ENCODE measurements at regions not wholly inside any gene's neighbourhood (a gene's known extent, or its start where the extent isn't known, plus 50 kb on each side); places are given as distances from the start of the nearest gene placed in this dataset.
A peak's percentile ranks its signal among the peaks of the same experiment; 100 is the strongest.

- DNase-seq = no peak
These were observed 662.2 kb upstream of the ZNF608 start for GRCh38 chr5:125408448-125409233.

GRCh38 chr5:125409234-125409860 is 662.9 kb upstream of the ZNF608 start:
- no peak for DNase-seq

GRCh38 chr5:125409861-125410536 is 663.6 kb upstream of the ZNF608 start:
- peak; percentile 86 for DNase-seq

- peak; percentile 55 for DNase-seq
These were observed 664.2 kb upstream of the ZNF608 start for GRCh38 chr5:125410537-125411070.

GRCh38 chr5:125411071-125411743 is 664.8 kb upstream of the ZNF608 start:
- DNase-seq = no peak

DNA sequence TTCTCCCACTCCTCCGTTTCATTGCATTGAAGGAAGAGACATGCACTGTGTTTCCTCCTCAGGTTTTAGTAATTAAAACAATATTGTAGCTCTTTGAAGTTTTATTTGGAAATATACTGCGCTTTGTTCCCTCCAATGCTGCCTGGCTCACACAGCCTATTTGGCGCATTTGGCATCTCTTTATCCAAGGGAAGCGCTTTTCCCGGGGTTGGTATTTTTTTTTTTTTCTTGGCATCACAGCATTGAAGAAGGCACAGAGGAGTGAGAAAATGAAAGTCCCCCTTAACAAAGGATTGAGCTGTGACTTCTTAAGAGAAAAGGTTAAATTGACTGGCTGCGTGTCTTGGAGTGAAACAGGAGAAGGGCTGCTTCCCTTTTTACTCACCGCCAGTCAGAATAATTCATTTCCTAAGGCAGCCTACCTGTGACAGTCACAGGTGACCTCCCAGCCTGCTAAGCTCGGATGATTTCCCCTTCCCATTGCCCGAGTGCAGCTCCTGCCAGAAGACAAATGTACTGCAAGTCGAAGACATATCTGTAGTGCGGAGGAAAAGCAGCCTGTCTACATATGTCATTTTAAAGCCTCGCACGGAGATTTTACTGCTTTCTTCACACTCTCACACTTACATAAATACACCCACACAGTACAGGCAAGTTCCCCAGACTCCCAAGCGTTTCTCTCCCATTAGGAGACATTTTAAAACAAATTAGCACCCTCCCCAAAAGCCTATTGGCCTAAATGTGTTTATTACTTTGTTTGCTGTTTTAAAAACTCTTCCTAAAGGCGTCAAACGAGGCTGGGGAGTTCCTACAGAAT is 665.5 kb upstream of the ZNF608 start:
- DNase-seq = peak; percentile 44

DNA sequence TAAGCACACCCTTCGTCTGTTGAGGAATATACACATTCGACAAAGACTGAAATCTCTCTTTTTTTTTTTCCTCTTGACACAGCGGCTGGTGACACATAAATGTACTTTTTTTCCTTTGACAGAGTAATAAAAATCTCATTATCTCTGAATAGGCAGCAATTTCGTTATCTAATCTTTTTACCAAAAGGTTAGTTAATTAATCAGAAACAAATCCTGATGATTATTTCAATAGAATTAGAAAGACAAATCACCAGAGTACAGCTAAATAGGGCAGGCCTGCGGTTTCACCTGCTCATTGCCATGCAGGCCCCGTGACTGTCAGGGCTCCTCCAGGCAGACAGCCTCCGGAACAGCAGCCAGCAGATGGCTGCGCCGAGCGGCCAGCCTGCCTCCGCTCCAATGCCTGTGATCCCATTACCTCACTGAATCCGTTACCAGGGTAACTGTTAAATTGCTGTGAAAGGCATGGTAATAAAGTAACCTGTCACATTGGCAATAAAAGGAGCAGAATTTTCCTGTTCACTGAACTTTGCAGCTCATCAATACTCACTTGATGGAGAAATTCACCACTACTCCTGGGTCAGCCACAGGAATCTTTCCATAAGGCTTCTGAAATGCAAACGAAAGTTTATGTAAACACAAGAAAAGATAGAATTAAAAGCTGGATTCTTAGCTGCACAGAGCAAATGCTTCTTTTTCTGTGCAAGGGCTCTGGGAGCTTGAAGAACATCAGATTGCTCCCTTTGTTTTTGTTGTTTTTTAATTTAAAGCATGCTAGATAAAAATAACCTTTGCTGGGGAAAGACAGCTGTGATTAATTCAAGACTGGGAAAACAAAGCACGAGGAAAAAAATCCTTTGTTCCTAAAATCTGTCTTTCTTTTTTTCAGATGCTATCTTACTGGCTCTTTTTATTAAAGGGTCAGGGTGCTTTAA is 666.4 kb upstream of the ZNF608 start:
- peak; percentile 68 for DNase-seq

- DNase-seq = no peak
These were observed 667.2 kb upstream of the ZNF608 start for GRCh38 chr5:125413496-125414274.

- DNase-seq = no peak
These were observed 668.7 kb upstream of the ZNF608 start for GRCh38 chr5:125415126-125415525.

DNA sequence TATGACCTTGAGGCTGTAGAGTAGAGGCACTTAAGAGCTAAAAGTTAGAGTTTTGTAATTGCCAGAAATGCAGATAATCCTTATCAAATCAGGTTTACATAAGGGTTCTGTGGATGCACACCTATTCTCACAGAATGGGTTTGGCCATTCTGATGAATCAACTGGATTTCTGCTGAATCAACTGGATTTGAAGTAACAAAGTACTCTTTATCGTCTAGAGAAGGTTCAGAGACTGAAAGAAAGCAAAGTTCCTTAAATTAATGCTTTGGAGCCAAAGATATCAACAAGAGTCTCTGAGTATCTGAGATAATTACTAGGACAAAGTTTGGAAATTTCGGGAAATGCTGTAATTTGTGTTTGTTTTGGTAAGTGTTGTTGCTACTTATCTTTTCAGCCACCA is 669.6 kb upstream of the ZNF608 start:
- no peak for DNase-seq

GRCh38 chr5:125421006-125421405 is 674.6 kb upstream of the ZNF608 start:
- DNase-seq = no peak

DNA sequence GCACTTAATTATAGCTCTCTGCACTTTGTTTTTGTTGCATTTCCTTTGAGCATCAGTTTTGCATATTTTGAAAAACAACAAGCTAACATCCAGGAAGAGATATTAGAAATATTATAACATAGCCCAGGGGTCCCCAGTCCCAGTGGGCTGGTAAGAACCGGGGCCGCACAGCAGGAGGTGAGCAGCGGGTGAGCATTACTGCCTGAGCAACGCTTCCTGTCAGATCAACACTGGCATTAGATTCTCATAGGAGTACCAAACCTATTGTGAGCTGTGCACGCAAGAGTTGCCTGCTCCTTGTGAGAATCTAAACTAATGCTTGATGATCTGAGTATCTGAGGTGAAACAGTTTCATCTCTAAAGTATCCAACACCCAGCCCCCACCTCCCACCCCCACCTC is 675.9 kb upstream of the ZNF608 start:
- no peak for DNase-seq

DNA sequence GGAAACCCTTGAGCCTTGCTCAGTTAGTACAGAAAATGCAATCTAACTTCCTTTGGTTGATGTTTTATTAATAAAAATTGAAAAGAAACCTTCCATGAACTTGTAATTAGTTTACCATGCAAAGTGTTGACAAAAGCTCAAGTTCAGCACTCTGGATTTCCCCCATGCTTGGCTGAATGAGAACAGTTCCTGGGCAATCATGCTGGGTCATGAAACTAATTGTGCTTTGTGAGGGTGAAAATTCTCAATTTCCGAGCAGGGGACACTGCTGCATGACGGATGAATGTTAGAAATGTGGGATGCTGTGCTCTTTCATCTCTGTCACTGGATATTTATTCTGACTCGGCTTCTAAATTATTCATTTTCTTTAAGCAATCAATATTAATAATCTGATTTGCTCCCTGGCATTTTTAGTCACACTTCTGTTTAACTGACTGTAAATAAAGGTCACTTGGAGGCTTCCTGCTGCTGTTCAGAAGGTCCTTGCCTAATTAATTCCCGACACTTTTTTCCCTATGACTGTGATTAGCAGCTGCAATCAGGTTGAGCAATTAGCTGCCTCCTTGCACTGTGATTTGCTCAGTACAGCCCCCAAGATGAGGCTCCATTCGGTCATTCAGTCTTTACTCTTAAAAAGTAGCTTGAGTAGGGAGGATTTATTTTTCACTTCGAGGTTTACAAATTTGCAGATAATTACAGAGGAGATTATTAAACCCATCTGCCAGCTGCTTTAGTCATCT is 678.1 kb upstream of the ZNF608 start:
- peak; percentile 7 for DNase-seq

DNA sequence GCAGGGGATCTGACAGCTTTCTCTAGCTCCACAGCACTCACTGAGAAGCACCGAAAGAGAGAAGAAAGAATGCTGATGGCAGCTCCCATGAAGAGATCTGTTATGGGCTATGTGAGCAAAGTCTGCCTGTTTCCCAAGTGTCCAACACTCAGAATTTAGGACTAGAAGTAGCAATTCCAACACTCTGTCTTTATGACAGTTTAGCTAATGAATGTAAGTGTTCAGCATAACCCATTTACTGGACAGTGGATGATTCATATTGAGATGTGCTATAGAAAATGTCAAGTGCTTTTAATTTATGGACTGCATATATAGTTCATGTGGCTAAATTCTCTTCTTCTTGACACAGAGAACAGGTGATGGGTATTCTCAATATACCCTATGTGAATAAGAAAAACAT is 683.1 kb upstream of the ZNF608 start:
- no peak for DNase-seq

DNA sequence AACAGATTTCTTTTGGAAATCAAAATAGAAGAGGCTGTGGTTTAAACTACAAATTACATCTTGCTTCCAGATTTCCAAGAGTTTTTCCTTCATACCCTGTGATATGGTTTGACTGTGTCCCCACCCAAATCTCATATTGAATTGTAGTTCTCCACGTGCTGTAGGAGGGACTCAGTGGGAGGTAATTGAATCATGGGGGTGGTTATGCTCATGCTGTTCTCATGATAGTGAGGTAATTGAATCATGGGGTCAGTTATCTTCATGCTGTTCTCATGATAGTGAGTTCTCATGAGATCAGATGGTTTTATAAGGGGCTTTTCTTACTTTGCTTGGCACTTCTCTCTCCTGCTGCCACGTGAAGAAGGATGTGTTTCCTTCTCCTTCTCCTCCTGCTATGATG is 687.0 kb upstream of the ZNF608 start:
- no peak for DNase-seq

GRCh38 chr5:125439243-125439642 is 692.8 kb upstream of the ZNF608 start:
- no peak for DNase-seq

DNA sequence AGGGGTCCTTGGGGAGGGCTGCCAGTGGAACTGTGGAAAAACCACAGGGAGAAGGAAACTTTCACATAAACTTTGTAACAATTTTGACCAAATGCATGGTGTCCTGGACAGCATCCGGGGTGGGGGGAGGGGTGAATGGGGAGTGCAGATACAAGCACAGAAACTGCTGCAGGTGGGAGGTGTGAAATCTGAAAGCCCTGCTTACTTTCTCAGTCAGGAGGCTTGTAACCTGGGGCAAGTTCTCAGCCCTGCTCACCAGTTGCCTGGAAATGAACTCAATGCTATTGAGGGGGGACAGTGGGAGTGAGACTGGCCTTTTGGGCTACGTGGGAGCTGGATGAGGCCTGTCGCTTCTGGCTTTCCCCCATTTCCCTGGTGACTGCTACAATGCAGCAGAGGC is 694.5 kb upstream of the ZNF608 start:
- no peak for DNase-seq

- DNase-seq = no peak
These were observed 700.5 kb upstream of the ZNF608 start for GRCh38 chr5:125446986-125447385.

- no peak for DNase-seq
These were observed 704.3 kb upstream of the ZNF608 start for GRCh38 chr5:125450771-125451170.

DNA sequence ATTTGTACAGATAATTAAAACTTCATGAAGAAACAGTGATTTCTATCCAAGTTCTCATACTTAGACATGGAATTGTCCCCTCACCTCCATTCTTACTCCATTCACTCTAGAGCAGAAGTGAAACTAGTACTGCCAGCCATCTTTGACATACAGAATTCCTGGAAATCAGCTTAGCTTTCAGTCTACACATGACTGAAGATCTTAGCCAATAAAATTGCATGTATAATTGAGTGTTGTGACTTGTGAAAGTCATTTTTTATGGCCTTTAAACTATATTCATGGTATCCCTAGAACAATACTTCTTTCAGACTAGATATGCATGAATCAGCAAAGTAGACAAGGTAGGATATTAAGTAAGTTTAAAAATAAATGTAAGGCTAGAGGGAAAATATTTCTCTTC is 705.2 kb upstream of the ZNF608 start:
- no peak for DNase-seq

Data from DMS79 (cell line).